B cell (primary cell): ENCODE measurements at regions not wholly inside any gene's neighbourhood (a gene's known extent, or its start where the extent isn't known, plus 50 kb on each side); places are given as distances from the start of the nearest gene placed in this dataset.

ENCODE experiments used
- ATAC-seq: fragments of 200-7000 bp; cut with Tn5 transposase; one replicate; pipeline ENCODE4 v1.10.0; 2021; ENCODE audit warnings: low read depth, mild to moderate bottlenecking, moderate number of reproducible peaks, moderate library complexity
- CTCF ChIA-PET: fragments of 350-600 bp; sonication (Branson Sonifier 250); formaldehyde crosslinking; loops from one replicate; lab custom pipeline; 2021; ENCODE audit warnings: antibody characterized with exemption, inconsistent platforms; lab: Charles Lee
- POLR2A ChIA-PET: fragments of 350-600 bp; sonication (Branson Sonifier 250); formaldehyde crosslinking; loops from one replicate; lab custom pipeline; 2021; ENCODE audit warnings: antibody characterized with exemption; lab: Charles Lee
- DNase-seq: peaks from one replicate; pipeline ENCODE4 v3.0.0; 2013
- H2AFZ ChIP-seq: 2 replicates; pipeline ENCODE4 v1.6.1; 2012; ENCODE audit warnings: mild to moderate bottlenecking, low read depth, low read length; ENCODE audit not compliant: insufficient read depth, poor library complexity, severe bottlenecking
- H3K27ac ChIP-seq, 2 donors: 1 replicate in 1 of 2; 2 replicates in 1 of 2; pipeline ENCODE4 v1.5.1; 2012 to 2013; ENCODE audit warnings: low read length in 2 of 2, mild to moderate bottlenecking in 2 of 2, moderate library complexity in 1 of 2
- H3K27me3 ChIP-seq, 4 experiments: fragments of 200-600 bp in 1 of 4; sonication (generic) in 1 of 4; replicated peaks in 1 of 4; 1 replicate in 2 of 4; 2 replicates in 2 of 4; pipeline versions ENCODE4 v1.6.1 to v1.7.0; 2013 to 2016; ENCODE audit warnings: low read length in 3 of 4, mild to moderate bottlenecking in 2 of 4, mixed read lengths in 1 of 4, moderate library complexity in 1 of 4; ENCODE audit not compliant: insufficient read depth in 4 of 4, control insufficient read depth in 3 of 4; ENCODE audit errors: control extremely low read depth in 1 of 4
- H3K36me3 ChIP-seq, 2 experiments: replicated peaks in 1 of 2; 1 replicate in 1 of 2; 2 replicates in 1 of 2; pipeline versions ENCODE4 v1.6.1 to v1.7.1; 2013; ENCODE audit warnings: low read length in 1 of 2; ENCODE audit not compliant: insufficient read depth in 2 of 2, control insufficient read depth in 1 of 2; ENCODE audit errors: control extremely low read depth in 1 of 2, extremely low read depth in 1 of 2
- H3K4me1 ChIP-seq, 2 donors: fragments of 200-600 bp in 1 of 2; sonication (generic) in 1 of 2; 1 replicate in 1 of 2; 2 replicates in 1 of 2; pipeline versions ENCODE4 v1.5.1 to v1.6.1; 2013 to 2017; ENCODE audit warnings: low read length in 2 of 2; ENCODE audit not compliant: control insufficient read depth in 2 of 2, insufficient read depth in 2 of 2
- H3K4me2 ChIP-seq: replicated peaks from 2 replicates; pipeline ENCODE3; 2012; ENCODE audit warnings: mild to moderate bottlenecking, low read depth, low read length; ENCODE audit not compliant: poor library complexity, severe bottlenecking
- H3K4me3 ChIP-seq, 5 experiments: fragments of 200-600 bp in 1 of 5; sonication (generic) in 1 of 5; 1 replicate in 3 of 5; 2 replicates in 2 of 5; pipeline versions ENCODE4 v1.5.1 to v1.7.0; 2011 to 2016; ENCODE audit warnings: low read length in 4 of 5, mild to moderate bottlenecking in 4 of 5, low read depth in 2 of 5, control low read depth in 1 of 5, moderate library complexity in 1 of 5; ENCODE audit not compliant: insufficient read depth in 1 of 5; ENCODE audit errors: control extremely low read depth in 1 of 5, extremely low read depth in 1 of 5
- H3K79me2 ChIP-seq: fragments of 200-600 bp; sonication (generic); one replicate; pipeline ENCODE4 v1.6.0; 2016; ENCODE audit warnings: low read length; ENCODE audit not compliant: control insufficient read depth, insufficient read depth
- H3K9ac ChIP-seq: fragments of 200-600 bp; sonication (generic); 2 replicates; pipeline ENCODE4 v1.6.1; 2017; ENCODE audit warnings: mild to moderate bottlenecking, low read length, moderate library complexity
- H3K9me3 ChIP-seq, 3 donors: one replicate each; pipeline versions ENCODE4 v1.6.1 to v1.7.1; 2013; ENCODE audit warnings: low read length in 2 of 3; ENCODE audit not compliant: control insufficient read depth in 2 of 3, insufficient read depth in 1 of 3; ENCODE audit errors: control extremely low read depth in 1 of 3
- H4K20me1 ChIP-seq: 2 replicates; pipeline ENCODE4 v1.6.0; 2012; ENCODE audit warnings: mild to moderate bottlenecking, low read length; ENCODE audit not compliant: insufficient read depth, control insufficient read depth, poor library complexity, severe bottlenecking
- H3K27ac Mint-ChIP-seq: one replicate; pipeline ENCODE4 v1.8.0; 2021; ENCODE audit warnings: mixed read lengths
- H3K27me3 Mint-ChIP-seq: one replicate; pipeline ENCODE4 v1.8.0; 2021; ENCODE audit warnings: mixed read lengths
- H3K4me1 Mint-ChIP-seq: one replicate; pipeline ENCODE4 v1.8.0; 2021; ENCODE audit warnings: mixed read lengths
- H3K4me3 Mint-ChIP-seq: one replicate; pipeline ENCODE4 v1.8.0; 2021; ENCODE audit warnings: mixed read lengths
- H3K9me3 Mint-ChIP-seq: one replicate; pipeline ENCODE4 v1.8.0; 2022; ENCODE audit warnings: mixed read lengths; ENCODE audit not compliant: insufficient read depth
- CTCF ChIP-seq: fragments of 200-600 bp; IDR thresholded peaks from one replicate; pipeline ENCODE4 v1.8.0; 2022; ENCODE audit warnings: antibody characterized with exemption, mild to moderate bottlenecking
- EZH2 ChIP-seq: IDR thresholded peaks from 2 replicates; pipeline ENCODE4 v1.6.1; 2012; ENCODE audit warnings: borderline replicate concordance, low read depth, mild to moderate bottlenecking, moderate library complexity, low read length; ENCODE audit not compliant: insufficient read depth, poor library complexity, severe bottlenecking
- WGBS: methylation state at CpG from one replicate; pipeline ENCODE4 v1.1.5; 2013; ENCODE audit warnings: missing lambda C conversion rate; ENCODE audit not compliant: insufficient coverage; 5-methylcytosine and 5-hydroxymethylcytosine counted together
- intact Hi-C: fragments of 100-400 bp; cut with micrococcal nuclease; formaldehyde crosslinking; loops from one replicate; pipeline ENCODE4 v1.10.0; 2022

GRCh38 chr17:63125987-63126386, 160.0 kb downstream of the TANC2 start:
- H3K27ac Mint-ChIP-seq = no peak overlapping the region
- no peak for ATAC-seq
- POLR2A ChIA-PET = no interaction called here
- no peaks in the 10 kb centered on the region for H3K79me2 ChIP-seq
- no peaks in the 10 kb centered on the region for H4K20me1 ChIP-seq
- no peak overlapping the region for H3K4me3 Mint-ChIP-seq
- no peaks in the 10 kb centered on the region for H3K4me1 ChIP-seq
- WGBS = no CpG with 5 or more reads among the region's 3 CpGs
- H3K4me1 Mint-ChIP-seq = peaks cover 3% of the 10 kb centered on the region
- H3K27ac ChIP-seq = no peak overlapping the region
- peaks cover 0 to 5% (median 0%) of the 10 kb centered on the region in 3 donors for H3K9me3 ChIP-seq
- H3K4me3 ChIP-seq = no peak overlapping the region
- no peak for DNase-seq
- TF ChIP-seq EZH2 (no peak), CTCF (no peak)
- H3K4me2 ChIP-seq = no peak overlapping the region
- intact Hi-C loops = no loop called here
- no peak overlapping the region for H3K9ac ChIP-seq
- CTCF ChIA-PET = no interaction called here
- no peaks in the 10 kb centered on the region for H3K27me3 ChIP-seq
- H3K36me3 ChIP-seq = no peaks in the 10 kb centered on the region
- no peaks in the 10 kb centered on the region for H3K27me3 Mint-ChIP-seq
- no peak overlapping the region for H2AFZ ChIP-seq
- no peaks in the 10 kb centered on the region for H3K9me3 Mint-ChIP-seq

DNA sequence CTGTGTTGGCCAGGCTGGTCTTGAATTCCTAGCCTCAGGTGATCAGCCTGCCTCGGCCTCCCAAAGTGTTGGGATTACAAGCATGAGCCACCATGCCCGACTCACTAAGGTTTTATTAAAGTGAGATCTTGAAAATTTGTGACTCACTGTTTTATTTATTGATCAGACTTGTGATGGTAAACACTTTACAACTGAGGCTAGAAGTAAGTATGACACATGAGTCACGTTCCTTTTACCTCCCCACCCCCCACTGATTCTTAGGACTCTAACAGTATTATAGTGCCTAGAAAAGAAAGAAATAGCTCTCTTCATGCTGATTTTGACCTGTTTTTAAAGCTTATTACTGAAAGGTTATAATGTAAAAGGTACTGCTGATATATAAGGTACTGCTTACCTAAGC, 160.6 kb downstream of the TANC2 start:
- ChIA-PET CTCF (no interaction called here), POLR2A (no interaction called here)
- Histone ChIP-seq H3K4me3 (no peak overlapping the region), H3K27me3 (no peaks in the 10 kb centered on the region), H3K79me2 (no peaks in the 10 kb centered on the region), H3K4me1 (no peaks in the 10 kb centered on the region), H3K9me3 (peaks cover 0 to 5% (median 0%) of the 10 kb centered on the region in 3 donors), H2AFZ (no peak overlapping the region), H3K27ac (no peak overlapping the region), H3K36me3 (no peaks in the 10 kb centered on the region), H4K20me1 (no peaks in the 10 kb centered on the region), H3K9ac (no peak overlapping the region), H3K4me2 (no peak overlapping the region)
- Mint-ChIP-seq H3K4me3 (no peak overlapping the region), H3K27me3 (no peaks in the 10 kb centered on the region), H3K4me1 (peaks cover 3% of the 10 kb centered on the region), H3K9me3 (no peaks in the 10 kb centered on the region), H3K27ac (no peak overlapping the region)
- WGBS = 100% methylated on average over 2 of the region's 3 CpGs
- TF ChIP-seq CTCF = no peak
- no peak for TF ChIP-seq EZH2
- DNase-seq (no peak), ATAC-seq (no peak)
- intact Hi-C loops = no loop called here
